Retina (tissue), 1 donor: ENCODE measurements at regions not wholly inside any gene's neighbourhood (a gene's known extent, or its start where the extent isn't known, plus 50 kb on each side); places are given as distances from the start of the nearest gene placed in this dataset.
"Not testable (repeated sequence)": the region's sequence is repeated elsewhere in the genome, so short reads cannot be mapped to it uniquely, and the experiment has no call there.

Source experiments
- DNase-seq: peaks from one replicate; pipeline ENCODE4 v3.0.0-alpha.2; 2016

DNA sequence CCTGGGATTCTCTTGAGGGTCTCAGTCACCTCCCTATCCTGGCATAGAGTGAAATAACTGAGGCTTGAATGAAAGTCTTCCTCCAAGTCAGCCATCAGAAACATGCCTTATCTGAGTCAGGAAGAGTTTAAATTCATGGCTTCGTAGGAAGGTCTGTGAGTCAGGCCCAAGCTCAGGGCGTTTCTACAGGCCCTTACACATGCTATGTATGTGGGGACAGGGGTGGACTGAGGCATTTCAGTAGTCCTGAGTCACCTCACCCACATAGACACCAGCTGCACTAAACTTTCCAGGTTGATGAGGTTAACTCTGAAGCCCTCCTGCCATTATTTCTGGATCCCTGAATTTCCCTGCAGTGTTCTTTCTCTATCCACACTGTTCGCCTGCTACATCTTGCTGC, 134.6 kb upstream of the RCN1 start:
- no peak for DNase-seq

DNA sequence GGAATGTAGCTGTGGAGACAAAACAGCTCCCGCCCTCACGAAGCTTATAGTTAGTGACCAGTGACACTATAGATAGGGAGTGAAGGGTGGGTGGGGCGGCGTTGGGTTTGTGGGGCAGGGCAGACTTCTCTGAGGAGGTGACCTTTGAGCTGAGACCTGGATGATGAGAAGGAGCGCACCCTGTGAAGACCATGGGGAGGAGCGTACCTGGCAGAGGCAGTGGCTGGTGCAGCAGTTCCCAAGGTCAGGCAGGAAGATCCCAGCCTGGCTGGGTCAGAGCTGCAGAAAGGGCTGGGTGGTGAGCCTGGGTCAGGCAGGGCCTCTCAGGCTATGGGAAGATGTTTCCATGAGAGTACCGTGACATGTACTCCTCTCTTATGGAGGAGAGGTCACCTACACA, 135.0 kb upstream of the RCN1 start:
- DNase-seq: no peak

DNA sequence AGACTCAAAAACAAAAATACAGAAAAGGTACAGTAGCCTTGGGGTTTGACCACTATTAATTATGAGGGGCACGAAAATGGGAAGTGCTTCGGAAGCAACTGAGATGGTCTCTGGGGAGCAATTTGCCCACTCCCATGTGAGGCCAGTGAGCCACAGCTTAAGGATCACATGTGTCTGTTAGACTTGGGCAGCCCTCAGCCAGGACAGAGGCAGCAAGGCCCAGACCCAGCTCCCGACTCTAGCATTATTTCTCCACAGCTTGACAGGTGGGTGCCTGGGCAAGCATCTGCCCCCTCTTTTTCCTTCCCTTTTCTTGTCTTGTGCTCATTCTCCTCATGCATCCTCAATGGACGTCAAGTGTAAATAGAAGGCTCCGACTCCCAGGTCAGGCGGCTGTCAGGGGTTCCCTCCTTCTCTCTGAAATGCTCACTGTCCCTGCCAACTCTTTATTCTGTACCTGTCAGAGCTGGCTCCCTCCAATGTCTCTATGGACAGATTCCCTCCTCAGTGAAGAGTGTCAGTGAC, 137.0 kb upstream of the RCN1 start:
- no peak for DNase-seq

DNA sequence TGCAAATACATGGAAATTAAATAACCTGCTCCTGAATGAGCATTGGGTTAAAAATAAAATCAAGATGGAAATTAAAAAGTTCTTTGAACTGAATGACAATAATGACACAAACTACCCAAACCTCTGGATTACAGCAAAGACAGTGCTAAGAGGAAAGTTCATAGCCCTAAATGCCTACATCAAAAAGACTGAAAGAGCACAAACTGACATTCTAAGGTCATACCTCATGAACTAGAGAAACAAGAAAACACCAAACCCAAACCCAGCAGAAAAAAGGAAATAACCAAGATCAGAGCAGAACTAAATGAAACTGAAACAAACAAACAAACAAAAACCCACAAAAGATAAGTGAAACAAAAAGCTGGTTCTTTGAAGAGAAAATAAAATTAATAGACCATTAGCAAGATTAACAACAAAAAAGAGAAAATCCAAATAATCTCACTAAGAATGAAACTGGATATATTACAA, 138.6 kb upstream of the PAX6 start:
- DNase-seq: not testable (repeated sequence)

DNA sequence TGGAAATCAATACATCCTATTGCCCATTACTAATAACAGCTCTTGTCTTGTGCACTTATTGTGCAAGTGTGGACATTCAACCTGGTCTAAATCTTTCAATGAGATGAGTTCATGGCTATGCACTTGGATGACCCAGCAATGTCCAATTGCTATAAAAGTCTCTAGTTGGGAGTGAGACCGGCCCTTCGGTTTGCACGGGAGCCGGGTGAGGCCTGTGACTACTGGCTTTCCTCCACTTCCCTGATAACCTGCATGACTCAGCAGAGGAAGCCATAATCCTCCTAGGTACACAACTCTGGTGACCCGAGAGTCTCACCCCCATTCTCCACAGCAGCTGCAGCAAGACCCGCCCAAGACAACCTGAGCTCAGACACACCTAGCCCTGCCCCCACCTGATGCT, 135.9 kb upstream of the PAX6 start:
- DNase-seq: no peak

DNA sequence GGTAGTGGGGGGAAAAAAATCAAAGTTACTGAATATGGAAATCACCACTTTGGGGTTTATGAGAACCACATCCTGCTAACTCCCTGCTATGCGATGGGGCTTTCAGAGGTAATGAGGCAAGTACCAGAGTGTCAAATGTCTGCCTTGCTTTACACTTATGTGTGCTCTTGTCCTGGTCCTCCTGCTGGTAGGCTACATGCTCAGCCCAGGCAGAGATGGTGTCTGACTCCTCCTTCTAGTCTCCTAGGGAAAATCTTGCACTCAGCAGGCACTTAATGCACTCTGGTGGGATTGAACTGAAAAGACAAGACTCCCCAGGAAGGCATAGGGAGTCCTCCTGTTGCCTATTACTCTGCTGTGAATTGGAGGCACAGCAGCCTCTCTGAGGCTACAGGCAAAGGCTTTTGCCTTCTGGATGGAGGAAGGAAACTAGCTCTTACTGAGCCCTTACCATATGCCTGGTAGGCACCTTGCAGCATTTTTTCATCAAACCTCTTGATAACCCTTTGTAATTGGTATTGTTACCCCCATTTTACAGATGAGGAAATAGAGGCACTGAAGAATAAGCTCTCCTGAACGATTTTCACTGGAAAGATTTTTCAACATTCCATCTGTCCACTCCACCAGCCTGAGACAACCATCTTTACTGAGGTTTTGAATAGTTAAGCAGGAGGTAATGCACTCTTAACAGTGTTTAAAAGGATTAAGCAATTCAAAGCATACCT, 132.1 kb upstream of the PAX6 start:
- DNase-seq: no peak

DNA sequence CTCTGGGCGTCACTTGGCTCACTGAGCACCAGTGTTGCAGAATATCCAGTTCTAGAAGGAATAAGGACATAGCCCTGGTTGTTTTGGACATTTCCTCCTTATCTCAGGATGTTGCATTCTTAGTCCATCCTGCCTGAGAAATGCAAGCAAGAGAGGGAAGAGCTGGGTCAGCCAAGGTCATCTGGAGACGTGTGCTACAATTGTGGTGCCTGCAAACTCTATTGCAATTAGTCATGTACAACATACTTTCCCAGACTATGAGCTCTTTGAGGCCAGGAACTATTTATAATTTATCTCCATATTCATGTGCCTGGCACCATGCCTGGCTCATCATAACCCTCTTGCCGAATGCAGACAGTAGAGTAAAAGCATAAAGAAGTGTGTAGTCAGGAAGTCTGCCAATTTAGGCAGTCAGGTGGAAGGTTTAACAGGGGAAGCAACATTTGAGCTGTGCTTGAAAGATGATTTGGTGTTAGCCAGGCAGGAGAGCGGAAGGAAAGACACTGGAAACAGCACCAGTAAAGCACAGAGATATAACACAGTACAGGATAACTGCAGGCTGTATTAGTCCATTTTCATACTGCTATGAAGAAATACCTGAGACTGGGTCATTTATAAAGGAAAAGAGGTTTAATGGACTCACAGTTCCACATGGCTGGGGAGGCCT, 129.4 kb upstream of the PAX6 start:
- no peak for DNase-seq

DNA sequence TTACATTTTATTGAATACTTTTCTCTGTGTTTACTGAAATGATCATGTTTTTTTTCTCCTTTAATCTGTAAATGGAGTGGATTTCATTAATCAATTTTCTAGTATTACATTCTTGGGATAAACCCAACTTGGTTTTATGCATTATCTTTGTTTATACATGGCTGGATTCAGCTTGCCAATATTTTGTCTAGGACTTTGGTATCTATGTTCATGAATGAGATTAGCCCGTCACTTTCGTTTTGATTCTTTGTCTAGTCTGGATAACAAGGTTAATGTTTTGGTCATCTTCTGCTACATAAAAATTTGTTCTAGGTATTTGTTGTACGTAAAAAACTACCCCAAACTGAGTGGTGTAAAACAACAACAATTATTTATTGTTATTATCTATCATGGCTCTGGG, 127.9 kb upstream of the PAX6 start:
- no peak for DNase-seq

DNA sequence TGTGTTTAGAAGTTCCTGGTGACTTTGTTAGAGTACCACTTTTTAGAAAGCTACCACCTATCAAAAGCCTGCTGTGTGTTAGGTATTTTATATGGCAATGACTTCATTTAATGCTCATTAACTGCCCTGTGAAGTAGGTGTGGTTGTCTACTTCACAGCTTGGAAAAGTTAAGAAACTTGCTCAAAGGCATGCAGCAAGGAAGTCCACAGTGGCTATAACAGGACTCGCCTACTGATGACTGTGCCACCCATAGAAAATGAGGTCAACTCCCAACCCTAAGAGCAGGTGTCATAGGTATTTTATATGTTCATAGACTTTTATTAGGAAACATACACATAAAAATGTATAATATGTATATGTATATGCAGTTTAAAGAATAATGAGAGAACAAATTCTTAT, 125.2 kb upstream of the PAX6 start:
- no peak for DNase-seq

DNA sequence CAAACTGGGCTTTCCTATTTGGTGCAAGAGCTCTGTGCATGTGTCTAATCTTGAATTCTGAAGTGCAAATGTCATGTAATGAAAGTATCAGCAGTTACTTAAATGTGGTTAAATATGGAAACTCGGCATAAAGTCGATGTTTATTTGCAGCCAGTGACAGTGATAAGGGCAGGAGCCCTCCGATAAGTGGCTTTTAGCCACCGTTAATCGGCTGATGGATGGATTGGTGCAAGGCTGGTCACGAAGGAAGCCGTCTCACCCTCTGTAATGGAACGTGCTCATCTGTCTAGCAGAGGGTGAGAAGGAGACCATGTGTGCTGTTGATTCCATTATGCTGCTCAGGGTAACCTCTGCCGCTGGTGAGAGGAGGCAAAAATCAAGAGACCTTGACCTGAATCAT, 121.8 kb upstream of the PAX6 start:
- peak; percentile 66 for DNase-seq

DNA sequence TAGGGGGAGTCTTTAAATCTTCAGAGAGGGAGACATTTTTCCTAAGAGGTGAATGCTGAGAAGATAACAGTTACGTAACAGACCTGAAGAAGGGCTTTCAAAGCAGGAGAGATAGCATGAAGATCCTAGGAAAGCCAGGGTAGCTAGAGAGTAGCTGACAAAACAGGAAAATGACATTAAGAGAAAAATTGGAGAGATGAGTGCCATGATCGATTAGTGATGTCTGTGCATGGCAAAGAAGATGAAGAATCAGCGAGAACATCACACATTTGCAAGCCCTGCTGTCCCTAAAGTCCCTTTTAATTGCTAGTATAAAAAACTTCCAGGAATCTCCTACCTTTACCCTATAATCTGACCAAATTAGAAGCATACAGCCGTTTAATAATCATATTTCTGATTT, 116.9 kb upstream of the PAX6 start:
- DNase-seq: no peak

DNA sequence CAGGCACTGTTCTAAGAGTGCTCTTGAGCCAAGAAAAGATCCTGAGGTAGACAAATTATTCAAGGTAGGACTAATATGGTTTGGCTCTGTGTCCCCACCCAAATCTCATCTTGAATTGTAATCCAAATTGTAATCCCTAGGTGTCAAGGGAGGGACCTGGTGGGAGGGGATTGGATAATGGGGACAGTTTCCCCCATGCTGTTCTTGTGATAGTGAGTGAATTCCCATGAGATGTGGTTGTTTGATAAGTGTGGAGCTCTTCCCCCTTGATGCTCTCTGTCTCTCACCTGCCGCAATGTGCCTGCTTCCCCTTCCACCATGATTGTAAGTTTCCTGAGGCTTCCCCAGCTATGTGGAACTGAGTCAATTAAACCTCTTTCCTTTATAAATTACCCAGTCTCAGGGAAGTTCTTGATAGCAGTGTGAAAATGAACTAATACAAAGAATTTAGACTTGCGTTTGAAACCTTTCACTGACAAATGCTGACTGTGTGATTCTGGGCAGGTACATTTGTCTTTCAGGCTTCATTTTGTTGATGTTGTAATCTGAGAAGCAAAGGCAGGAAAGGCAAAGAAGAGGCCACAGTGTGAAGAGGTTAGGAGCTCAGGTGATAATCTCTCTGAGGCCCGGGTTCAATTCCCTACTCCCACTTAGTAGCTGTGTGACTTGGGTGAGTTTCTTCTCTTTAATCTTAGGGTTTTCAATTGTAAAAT, 115.8 kb upstream of the PAX6 start:
- DNase-seq: no peak

DNA sequence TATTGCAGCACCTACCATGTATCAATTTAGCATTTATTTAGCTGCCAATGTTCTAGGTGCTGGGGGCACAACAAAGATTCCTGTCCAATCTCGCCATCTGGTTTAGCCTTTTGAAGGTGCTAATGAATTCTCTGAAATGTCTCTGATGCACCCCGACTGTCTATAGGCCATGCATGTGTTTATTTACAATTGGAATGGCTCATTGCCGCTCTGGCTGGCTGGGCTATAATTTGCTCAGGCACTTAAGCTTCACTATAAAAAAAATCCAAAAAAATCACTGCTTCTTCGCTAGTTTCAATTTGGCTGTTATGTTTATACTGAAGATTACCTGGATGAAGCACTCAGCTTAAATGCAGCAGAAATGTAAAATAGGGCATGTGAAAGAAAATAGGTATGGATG, 115.0 kb upstream of the PAX6 start:
- DNase-seq: no peak

DNA sequence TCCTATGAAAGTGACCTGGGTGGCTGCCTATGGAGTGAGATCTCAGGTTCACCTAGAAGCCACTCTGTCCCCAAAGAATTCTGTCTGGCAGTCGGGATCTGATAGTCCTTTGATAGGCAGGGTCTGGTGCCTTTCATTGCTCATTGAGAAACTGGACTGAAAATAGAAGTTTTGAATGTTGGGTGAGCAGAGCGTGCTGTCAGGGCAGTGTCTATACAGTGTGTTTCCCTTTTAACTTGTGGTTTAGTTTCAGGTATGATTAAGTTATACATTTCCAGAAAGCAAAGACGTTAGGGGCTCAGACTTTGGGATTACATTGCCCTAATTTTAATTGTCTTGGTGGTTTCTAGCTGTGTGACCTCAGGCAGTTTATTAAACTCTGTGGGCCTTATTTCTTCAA, 111.3 kb upstream of the PAX6 start:
- DNase-seq: no peak

DNA sequence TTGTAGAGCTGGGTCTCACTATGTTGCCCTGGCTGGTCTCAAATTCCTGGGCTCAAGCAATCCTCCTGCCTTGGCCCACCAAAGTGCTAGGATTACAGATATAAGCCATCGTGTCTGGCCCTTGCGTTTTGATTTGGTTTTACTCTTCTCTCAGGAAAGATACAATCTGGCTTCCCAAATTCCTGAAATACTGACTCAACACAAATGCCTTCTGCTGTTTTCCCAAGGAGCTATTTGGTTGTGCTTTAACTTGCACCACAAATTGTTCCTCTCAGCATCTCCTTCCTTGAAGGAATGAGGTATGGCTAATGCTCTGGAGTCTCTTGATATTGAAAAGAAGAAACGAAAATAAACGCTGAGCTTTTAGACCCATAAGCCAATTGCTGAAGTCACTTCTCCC, 110.0 kb upstream of the PAX6 start:
- no peak for DNase-seq

DNA sequence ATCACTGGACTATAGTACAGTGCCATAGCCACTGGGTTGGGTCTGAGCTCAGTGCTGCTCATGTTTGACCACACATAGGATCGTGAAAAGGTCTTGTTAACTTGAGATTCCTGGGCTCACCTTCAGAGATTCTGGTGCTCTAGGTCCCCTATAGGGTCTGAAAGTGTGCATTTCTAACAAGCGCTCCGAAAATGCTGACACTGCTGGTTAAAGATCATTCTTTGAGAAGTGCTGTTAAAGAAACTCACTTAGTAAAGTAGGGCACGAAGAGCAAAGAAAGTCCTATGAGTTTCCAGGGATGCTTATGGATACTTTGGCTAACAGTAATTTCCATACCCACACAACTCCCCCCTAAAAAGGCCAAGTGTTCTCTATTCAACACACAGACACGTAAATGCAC, 108.1 kb upstream of the PAX6 start:
- no peak for DNase-seq

DNA sequence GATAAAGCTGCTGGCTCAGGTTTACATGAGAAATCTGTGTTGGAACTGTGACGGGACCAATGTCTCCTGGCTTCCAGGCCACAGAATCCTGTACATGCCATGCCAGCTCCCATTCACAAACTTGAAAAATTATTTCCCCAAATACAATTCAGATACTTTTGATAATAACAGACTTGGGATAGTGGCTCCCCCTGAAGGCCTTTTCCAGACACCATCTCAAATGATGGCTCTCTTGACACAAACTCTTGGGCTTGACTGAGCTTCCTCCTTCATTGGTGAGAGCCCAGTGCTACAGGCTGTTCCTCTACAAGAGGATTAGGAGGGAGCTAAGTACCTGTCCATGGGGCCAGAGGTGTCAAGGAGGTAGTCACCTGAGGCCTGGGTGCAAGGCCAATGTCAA, 104.7 kb upstream of the PAX6 start:
- DNase-seq: no peak

DNA sequence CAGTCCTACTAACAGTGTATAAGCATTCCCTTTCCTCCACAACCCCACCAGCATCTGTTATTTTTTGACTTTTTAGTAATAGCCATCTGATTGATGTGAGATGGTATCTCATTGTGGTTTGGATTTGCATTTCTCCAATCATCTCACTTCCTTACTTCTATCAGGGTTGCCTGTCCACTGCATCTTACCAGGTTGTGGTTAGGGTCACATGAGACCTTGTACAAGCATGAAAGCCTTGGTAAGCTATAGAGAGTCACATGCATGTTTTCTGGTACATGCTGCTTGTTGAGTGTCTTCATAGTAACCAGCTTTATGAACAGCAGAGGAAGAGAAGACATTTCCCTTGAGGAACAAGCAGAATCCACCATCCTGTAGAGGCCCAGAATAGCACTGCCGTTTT, 102.9 kb upstream of the PAX6 start:
- no peak for DNase-seq

DNA sequence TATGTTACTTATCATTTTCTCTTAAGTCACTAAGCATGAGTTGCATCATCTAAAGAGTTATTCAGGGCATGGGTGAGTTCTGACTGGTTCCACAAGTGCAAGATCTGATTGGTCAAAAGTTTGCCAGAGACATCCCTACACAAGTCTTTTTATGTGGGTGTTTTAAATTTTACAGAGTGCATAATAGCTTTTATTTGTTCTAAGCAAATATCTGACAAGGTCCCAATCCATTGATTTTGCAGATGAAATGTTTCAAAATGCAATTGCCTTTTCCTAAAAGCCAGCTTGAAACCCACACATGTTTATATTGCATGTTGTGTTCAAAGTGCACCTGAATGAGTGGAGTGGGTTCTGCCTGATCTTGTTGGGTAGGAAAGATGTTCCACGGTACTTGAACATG, 101.7 kb upstream of the PAX6 start:
- no peak for DNase-seq

DNA sequence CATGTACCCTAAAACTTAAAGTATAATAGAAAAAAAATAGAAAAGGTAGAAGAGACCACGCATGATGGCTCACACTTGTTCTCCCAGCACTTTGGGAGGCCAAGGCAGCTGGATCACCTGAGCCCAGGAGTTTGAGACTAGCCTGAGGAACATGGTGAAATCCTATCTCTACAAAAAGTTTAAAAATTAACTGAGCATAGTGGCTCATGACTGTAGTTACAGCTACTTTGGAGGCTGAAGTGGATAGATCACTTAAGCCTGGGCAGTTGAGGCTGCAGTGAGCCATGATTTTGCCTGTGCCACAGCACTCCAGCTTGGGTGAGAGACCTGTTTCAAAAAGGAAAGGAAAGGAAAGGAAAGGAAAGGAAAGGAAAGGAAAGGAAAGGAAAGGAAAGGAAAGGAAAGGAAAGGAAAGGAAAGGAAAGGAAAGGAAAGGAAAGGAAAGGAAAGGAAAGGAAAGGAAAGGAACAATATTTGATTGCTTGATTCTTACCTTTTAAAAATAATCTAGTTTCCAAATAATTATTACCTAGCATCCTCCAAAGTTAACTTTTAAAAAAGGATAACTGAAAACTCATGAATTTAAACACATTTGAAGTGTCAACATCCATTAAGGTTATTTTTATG, 99.9 kb upstream of the PAX6 start:
- DNase-seq: no peak

DNA sequence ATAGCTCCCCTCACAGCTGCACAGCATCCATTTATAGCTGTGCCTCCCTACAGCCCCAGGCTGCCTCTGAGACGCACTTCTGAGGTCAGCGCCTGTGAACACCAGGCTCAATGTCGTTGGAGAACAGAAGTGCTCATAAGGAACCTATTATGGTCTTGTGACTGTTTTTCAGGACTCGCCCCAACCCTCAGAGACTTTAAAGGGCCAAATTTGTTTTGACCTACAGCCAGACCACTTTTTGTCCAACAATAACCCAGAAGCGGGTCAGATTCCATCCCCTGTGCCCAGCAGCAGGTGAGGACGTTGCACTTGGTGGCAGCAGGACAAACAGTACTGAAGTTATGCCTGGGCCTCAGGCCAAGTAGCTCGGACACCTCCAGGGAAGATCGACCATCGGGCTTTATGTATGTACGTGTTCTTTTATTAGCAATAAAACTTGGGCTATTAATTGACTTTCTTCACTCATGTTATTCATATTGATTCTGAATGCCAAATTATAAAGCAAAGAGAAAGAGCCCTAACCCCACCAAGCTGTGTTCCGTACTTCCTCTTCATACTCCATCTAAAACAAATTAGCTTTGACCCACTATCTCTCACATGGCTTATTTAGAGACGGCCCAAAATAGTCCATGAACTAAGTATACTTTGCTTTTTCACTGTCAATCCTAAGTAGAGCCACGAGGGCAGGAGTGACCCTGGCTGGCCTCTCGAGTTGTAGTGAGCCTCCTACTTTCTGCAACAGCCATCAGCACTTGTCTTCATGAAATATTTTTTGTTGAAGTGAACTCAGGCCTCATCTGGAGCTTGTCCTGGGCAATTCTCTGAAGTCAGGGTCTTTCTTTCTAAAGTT, 92.3 kb upstream of the PAX6 start:
- DNase-seq: no peak

DNA sequence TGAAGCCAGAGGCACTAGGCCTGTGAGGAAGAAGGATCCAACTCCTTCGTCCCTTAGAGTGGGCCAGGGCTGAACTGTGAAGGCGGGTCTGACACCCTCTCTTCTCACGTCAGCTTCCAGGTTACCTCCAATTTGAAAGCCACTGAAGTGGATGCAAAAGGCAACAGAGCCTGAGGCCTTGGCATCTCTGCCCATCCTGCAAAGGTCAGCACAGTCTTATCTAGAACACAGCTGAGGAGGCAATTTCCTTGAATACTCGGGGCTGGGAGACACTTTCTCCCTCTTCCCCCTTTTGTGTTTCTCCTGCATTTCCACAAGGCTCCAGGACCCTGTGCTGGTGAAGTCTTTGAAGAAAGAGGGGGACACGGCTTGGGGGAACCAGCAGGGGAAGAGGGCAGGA, 91.6 kb upstream of the PAX6 start:
- DNase-seq: no peak

DNA sequence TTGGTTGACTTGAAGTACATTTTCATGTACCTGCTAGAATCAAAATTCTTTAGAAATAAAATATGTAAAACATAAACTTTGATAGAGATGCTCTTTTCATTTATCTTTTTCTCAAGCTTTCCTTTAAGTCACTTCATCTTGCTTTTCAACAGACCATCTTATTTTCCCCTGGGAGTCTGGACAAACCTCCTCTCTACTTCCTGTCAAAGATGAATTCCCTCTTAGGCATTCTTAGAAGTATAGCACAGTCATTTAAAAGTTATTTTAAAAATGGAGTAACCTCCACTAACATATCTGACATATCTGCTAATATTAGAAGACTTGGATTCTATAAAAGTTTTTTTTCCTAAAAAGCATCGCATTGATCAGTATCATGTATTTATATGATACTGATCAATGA, 84.8 kb upstream of the PAX6 start:
- no peak for DNase-seq
